Hepatocyte (in vitro differentiated cells): ENCODE measurements at regions not wholly inside any gene's neighbourhood (a gene's known extent, or its start where the extent isn't known, plus 50 kb on each side); places are given as distances from the start of the nearest gene placed in this dataset.

Experiments used
- CTCF ChIP-seq: fragments of 200-600 bp; sonication (generic); IDR thresholded peaks from 2 replicates; pipeline ENCODE4 v1.5.1; 2016; ENCODE audit warnings: antibody characterized with exemption, mild to moderate bottlenecking; ENCODE audit not compliant: poor library complexity
- EZH2 ChIP-seq: fragments of 200-600 bp; sonication (generic); IDR thresholded peaks from 2 replicates; pipeline ENCODE4 v1.6.1; 2016; ENCODE audit warnings: antibody characterized with exemption, mild to moderate bottlenecking, borderline replicate concordance
- EZH2phosphoT487 ChIP-seq: fragments of 200-600 bp; sonication (generic); IDR thresholded peaks from one replicate; pipeline ENCODE4 v1.6.1; 2018; ENCODE audit warnings: antibody characterized with exemption, mild to moderate bottlenecking, low read depth, moderate library complexity; ENCODE audit not compliant: unreplicated experiment, severe bottlenecking

GRCh38 chr1:87834151-87834550, 505.5 kb downstream of the LMO4 start:
- TF ChIP-seq CTCF (no peak), EZH2phosphoT487 (no peak), EZH2 (no peak)
